GM19468 (cell line): ENCODE measurements at regions not wholly inside any gene's neighbourhood (a gene's known extent, or its start where the extent isn't known, plus 50 kb on each side); places are given as distances from the start of the nearest gene placed in this dataset.
"Not testable (repeated sequence)": the region's sequence is repeated elsewhere in the genome, so short reads cannot be mapped to it uniquely, and the experiment has no call there.

ENCODE experiments used
- ATAC-seq: cut with Tn5 transposase; IDR thresholded peaks from one replicate; pipeline ENCODE4 v1.9.1; 2021; ENCODE audit warnings: mild to moderate bottlenecking, moderate library complexity, moderate number of reproducible peaks; ENCODE audit not compliant: unreplicated experiment; ENCODE audit errors: extremely low read depth

DNA sequence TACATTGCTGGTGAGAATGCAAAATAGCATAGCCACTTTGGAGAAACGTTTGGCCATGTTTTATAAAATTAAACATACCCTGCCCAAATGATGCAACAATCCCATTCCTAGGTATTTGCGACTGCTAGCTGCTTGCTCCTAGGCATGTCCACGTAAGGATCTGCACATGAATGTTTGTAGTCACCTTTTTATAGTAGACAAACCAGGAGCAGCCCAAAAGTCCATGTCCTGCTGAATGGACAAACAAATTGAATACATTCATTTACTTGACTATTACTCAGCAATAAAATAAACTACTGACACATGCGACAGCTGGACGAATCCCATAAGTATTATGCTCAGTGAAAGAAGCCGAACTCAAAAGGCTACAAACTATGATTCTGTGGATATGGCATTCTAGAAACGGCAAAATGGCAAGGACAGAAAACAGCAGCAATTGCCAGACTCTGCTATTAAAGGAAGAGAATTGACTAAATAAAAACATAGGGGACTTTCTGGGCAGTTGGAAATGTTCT lies 161.9 kb upstream of the GALNT2 start:
- ATAC-seq: no peak

- ATAC-seq: no peak
Measured at GRCh38 chr1:229905652-229906051, 161.4 kb upstream of the GALNT2 start.

DNA sequence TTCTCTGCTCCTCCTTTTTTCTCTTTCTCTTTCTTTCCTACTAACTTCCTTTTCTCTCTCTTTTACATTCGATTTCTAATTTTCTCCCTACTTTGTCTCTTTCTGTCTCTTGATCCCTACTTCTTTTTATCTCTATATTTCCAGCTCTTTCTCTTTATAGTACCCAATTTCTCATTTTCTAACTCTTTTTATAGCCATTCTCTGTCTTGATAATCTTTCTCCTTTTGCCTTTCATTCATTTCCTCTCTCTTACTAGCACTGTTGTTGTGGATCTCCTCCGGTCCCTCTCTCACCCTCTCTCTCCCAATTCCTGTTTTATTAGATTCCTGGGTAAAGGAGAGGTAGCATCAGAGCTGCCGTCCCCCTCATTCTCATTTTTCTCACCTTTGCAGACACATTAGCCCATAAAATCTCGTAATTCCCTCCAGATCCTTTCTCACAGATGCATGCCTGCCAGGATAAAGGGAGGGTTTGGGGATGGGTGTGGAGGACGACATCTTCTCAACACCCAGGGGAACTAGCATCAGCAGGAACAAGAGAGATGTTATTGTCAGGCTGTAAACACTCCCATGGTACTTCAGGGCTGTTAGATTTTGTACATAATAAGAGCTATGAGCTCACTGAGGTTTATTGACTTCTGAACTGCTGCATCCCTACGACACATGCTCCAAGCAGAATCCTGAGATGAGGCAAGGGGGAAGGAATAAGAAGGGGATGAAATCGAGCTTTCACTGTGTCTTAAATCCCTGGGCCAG lies 159.0 kb upstream of the GALNT2 start:
- ATAC-seq: no peak

GRCh38 chr1:229908689-229909088 lies 158.3 kb upstream of the GALNT2 start:
- no peak for ATAC-seq

DNA sequence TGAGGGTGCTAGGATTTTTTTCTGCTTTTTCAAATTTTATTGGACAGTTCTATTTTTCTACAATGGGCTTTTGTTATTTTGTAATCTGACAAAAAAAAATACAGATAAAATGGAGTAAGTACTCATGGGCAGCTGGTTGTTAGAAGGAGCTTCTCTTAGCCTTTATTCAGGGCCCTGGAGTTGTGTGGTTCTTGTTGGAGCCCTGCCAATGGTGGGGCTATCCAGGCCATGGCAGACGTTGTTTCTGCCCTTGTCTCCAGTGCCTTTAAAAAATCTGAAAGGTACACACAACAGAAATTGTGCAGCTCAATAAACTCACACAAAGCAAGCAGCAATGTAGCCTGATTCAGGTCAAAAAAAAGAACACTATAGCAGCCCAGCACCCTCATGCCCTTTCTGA lies 153.5 kb upstream of the GALNT2 start:
- no peak for ATAC-seq

GRCh38 chr1:229919488-229919887 lies 147.6 kb upstream of the GALNT2 start:
- not testable (repeated sequence) for ATAC-seq

- ATAC-seq: no peak
Measured at GRCh38 chr1:229920683-229921082, 146.4 kb upstream of the GALNT2 start.

DNA sequence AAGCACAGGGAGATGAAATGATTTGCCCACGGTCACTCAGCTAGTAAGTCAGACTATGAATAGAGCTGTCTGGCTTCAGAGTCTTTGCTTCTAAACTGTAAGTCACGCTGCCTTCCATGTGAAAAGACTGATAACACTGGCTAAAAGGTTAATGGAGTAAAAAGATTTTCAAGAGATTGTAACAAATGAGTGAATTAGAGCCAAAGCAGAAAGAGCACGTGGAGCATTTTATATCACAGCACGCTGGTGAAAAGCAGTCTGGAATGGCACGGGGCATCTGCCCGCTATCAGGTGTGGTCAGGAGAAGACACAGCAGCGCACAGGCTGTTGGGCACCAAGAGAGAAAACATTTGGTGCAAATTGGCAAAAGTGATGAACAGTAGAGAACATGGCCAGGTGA lies 144.8 kb upstream of the GALNT2 start:
- no peak for ATAC-seq

DNA sequence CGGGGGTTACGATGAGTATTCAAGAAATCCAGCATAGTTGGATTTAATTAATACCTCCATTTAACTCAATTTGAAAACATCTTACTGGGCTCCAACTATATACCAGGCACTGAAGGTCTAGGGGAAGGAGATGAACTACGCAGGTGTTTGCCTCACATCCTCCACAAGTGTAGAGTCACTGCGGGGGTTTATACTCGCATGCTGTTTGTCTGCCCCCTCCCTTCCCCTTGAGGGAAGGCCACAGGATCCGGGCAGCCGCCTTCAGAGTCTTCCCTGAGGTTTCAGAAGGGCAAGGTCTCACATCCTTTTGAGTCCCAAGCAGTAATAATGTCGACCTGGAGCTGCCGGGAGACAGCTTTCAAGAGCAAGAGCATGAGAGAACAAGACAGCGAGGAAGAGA lies 142.4 kb upstream of the GALNT2 start:
- ATAC-seq: no peak

GRCh38 chr1:229928767-229929166 lies 138.3 kb upstream of the GALNT2 start:
- ATAC-seq: no peak

- ATAC-seq: not testable (repeated sequence)
Measured at GRCh38 chr1:229931751-229932150, 135.3 kb upstream of the GALNT2 start.

DNA sequence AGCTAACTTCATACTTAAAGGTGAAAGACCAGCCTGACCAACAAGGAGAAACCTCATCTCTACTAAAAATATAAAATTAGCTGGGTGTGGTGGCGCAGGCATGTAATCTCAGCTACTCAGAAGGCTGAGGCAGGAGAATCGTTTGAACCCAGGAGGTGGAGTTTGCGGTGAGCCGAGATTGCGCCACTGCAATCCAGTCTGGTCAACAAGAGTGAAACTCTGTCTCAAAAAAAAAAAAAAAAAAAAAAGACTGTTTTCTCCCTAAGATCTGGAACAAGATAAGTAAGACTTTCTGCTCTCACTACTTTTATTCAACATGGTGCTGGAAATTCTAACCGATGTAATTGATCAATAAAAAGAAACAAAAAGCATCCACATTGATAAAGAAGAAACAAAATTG lies 131.9 kb upstream of the GALNT2 start:
- ATAC-seq: not testable (repeated sequence)

DNA sequence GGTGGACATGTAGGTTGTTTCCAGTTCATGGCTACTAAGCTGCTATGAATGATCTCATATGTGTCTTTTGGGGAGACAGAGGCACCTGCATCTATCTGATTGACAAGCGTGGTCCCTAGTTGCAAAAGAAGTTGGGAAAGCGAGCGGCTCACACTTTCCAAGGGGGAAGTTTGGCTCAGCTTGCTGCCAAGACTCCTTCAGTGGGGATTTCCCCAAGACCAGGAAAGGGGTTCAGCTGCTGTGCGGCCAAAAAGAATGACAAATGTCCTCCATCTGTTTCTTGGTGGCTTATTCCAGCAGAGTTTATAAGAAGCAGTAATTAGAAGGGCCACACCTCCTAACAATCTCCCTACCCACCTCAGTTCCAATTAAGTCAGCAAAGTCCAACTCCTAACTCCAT lies 128.5 kb upstream of the GALNT2 start:
- no peak for ATAC-seq

- ATAC-seq: no peak
Measured at GRCh38 chr1:229940684-229941083, 126.4 kb upstream of the GALNT2 start.

DNA sequence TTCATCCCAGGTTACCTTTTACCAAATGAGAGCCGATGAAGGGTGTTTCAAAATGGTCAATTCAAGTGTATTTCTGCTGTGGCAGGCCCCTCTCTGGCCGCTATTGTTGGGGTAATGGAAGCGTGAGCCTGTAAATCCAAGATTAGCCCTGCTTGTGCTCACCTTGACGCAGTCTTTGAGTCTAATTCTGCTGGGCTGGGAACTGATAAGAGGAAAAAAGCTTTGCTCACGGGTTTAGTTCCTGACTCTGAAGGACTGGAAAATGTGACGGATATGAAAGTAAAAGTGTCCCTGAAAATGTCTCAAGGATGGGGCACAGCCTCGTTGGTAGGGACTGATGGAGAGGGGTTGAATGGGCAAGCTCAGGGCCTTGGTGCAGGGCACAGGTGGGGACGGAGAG lies 125.9 kb upstream of the GALNT2 start:
- no peak for ATAC-seq

DNA sequence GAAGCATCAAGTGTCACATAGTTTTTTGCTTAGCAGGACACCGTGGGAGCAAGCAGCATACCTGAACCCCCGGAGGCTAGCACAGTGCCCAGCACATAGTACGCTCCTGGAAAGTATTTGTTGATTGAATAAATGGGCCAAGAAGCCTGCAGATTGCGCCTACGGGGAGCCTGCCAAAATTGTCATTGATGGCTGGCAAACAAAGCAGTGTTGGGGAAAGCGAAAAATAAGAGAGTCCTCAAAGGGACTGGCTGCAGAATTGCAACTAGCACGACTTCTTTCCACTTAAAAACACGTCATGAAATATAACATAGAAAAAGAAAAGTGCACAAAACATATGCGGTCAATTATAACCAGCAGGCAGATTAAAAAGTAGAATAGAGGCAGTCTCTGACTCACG lies 125.2 kb upstream of the GALNT2 start:
- no peak for ATAC-seq

GRCh38 chr1:229942501-229942900 lies 124.5 kb upstream of the GALNT2 start:
- ATAC-seq: no peak

DNA sequence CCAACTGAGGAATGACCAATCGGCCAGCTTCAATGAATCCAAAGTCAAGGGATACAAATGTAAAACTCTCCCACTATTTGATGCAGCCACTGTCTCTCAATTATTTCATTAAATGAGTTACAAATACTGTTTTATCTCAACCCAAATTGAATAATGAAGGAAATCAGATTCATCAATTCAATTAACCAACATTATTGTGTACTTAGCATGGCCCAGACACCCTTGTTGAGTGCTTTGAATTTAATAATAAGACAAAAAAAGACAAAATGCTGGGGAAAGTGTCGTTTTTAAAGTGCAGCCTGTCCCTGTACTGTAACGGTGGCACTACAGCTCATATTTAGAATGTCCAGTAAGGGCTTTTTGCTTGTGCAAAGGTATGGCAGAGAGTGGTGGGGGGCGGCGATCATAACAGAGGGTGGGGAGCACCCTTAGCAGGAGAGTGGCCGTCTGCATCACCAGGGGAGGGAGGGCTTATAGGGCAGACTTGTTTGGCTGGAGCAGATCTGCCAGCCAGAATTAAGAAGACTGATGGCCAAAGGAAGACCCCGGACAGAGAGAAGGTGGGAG lies 123.8 kb upstream of the GALNT2 start:
- ATAC-seq: no peak

DNA sequence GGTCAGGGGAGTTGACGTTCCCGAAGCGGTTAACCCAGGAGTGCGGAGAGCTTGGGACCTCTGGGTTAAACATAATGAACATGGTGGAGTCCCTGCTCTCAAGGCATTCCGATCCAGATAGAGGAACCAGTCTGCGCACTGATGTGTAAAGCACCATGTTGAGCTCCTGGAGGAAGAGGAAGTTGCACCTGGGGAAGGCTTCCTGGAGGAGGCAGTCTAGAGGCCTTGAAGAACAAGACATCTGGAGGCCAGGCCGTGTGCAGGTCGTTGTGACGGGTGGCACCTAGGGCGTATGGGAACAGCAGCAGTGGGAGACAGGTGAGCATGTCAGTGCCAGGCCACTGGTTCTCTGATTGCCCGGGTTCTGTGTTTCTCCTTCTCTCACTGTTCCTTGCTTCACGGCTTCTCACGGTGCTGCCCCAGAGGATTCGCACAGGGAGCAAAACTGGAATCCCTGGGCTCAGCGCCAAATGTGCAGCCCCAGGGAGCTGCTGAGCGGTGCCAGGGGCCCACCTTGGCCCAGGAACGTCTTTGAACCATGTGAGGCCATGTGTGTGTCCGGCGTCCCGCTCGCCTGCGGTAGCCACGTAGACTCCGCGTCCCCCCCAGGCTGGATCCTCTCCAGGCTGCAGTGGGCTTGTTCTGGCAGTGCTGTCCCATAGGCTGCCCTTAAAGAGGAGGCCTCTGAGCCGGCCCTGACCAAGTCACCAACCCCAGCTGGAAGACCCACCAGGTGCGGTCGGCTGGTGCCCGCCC lies 122.9 kb upstream of the GALNT2 start:
- ATAC-seq: no peak

GRCh38 chr1:229945795-229946194 lies 121.2 kb upstream of the GALNT2 start:
- ATAC-seq: no peak

DNA sequence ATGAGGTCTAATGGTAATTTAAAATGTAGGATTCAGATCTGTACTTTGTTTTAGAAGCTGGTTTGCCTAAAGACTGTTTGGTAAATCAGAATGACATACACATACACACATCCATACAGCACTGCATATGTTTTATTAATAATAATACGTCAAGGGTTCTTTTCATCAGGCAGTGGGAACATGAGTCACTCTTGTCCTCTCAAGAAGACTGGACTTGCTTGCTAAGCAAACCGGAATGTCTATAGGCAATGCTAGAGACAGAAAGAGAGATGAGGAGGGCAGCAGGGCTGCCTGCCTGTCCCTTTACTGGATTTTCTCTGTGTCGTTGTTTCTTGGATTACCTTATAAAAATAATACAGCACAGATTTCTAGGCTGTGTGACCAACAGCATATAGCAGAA lies 119.1 kb upstream of the GALNT2 start:
- no peak for ATAC-seq
